Keratinocyte (primary cell): ENCODE measurements at regions not wholly inside any gene's neighbourhood (a gene's known extent, or its start where the extent isn't known, plus 50 kb on each side); places are given as distances from the start of the nearest gene placed in this dataset.

Experiments used
- DNase-seq: peaks from one replicate; pipeline ENCODE4 v3.0.0-alpha.2; 2011; ENCODE audit warnings: low read depth, missing footprints, low spot score
- FAIRE-seq: peaks from 2 replicates; lab custom pipeline; 2011; peaks lifted over from hg19 to GRCh38; lab: Jason Lieb, UNC
- H2AFZ ChIP-seq: 2 replicates; pipeline ENCODE4 v1.6.0; 2012; ENCODE audit warnings: low read length, control low read depth, inconsistent platforms; ENCODE audit not compliant: control insufficient read depth
- H3K27ac ChIP-seq: 2 replicates; pipeline ENCODE4 v1.5.1; 2011; ENCODE audit warnings: low read length; ENCODE audit not compliant: control insufficient read depth, insufficient read depth
- H3K27me3 ChIP-seq: 3 replicates; pipeline ENCODE4 v1.6.0; 2011; ENCODE audit warnings: low read length; ENCODE audit not compliant: control insufficient read depth, insufficient read depth; ENCODE audit errors: extremely low read depth
- H3K36me3 ChIP-seq, 2 experiments: 2 replicates in 1 of 2; 3 replicates in 1 of 2; pipeline ENCODE4 v1.5.1; 2011; ENCODE audit warnings: low read length in 2 of 2, mild to moderate bottlenecking in 1 of 2; ENCODE audit not compliant: control insufficient read depth in 2 of 2, insufficient read depth in 2 of 2; ENCODE audit errors: extremely low read depth in 1 of 2
- H3K4me1 ChIP-seq: 3 replicates; pipeline ENCODE4 v1.5.1; 2011; ENCODE audit warnings: low read length; ENCODE audit not compliant: control insufficient read depth, insufficient read depth; ENCODE audit errors: extremely low read depth
- H3K4me2 ChIP-seq: 3 replicates; pipeline ENCODE4 v1.6.0; 2011; ENCODE audit warnings: low read depth, low read length; ENCODE audit not compliant: control insufficient read depth, insufficient read depth; ENCODE audit errors: extremely low read depth
- H3K4me3 ChIP-seq, 3 experiments: fragments of 200-600 bp in 1 of 3; sonication (generic) in 1 of 3; 2 replicates in 2 of 3; 3 replicates in 1 of 3; pipeline ENCODE4 v1.5.1; 2011 to 2016; ENCODE audit warnings: low read length in 3 of 3, mild to moderate bottlenecking in 3 of 3, control low read depth in 2 of 3, inconsistent platforms in 1 of 3, low read depth in 1 of 3, mixed read lengths in 1 of 3, mixed run types in 1 of 3, moderate library complexity in 1 of 3; ENCODE audit not compliant: control insufficient read depth in 2 of 3, insufficient read depth in 2 of 3; ENCODE audit errors: extremely low read depth in 1 of 3
- H3K79me2 ChIP-seq: 2 replicates; pipeline ENCODE4 v1.6.0; 2012; ENCODE audit warnings: low read length; ENCODE audit not compliant: control insufficient read depth, insufficient read depth
- H3K9ac ChIP-seq: 3 replicates; pipeline ENCODE4 v1.6.0; 2011; ENCODE audit warnings: low read length; ENCODE audit not compliant: control insufficient read depth, insufficient read depth; ENCODE audit errors: extremely low read depth
- H3K9me1 ChIP-seq: 3 replicates; pipeline ENCODE4 v1.6.0; 2011; ENCODE audit warnings: low read length; ENCODE audit not compliant: control insufficient read depth, insufficient read depth; ENCODE audit errors: extremely low read depth
- H3K9me3 ChIP-seq: 2 replicates; pipeline ENCODE4 v1.5.1; 2012; ENCODE audit warnings: low read depth, low read length; ENCODE audit not compliant: control insufficient read depth
- H4K20me1 ChIP-seq: 3 replicates; pipeline ENCODE4 v1.6.0; 2011; ENCODE audit warnings: low read length; ENCODE audit not compliant: control insufficient read depth, insufficient read depth; ENCODE audit errors: extremely low read depth
- EZH2 ChIP-seq: IDR thresholded peaks from one replicate; pipeline ENCODE4 v1.6.1; 2012; ENCODE audit warnings: inconsistent platforms, mild to moderate bottlenecking, low read length, moderate library complexity
- dilution Hi-C: fragments of 300-500 bp; cut with MboI; formaldehyde crosslinking; loops from one replicate; pipeline ENCODE4 v1.7.0; 2020; ENCODE audit warnings: low sequenced_read_pairs; ENCODE audit not compliant: extremely low pct_ligation_motif_present
- TF ChIP-seq, protein P1 (sequence below), 3 experiments: IDR thresholded peaks in 1 of 3; conservative IDR thresholded peaks in 1 of 3; optimal IDR thresholded peaks in 1 of 3; 2 replicates in 2 of 3; 3 replicates in 1 of 3; pipeline versions ENCODE3 to v1.5.1; 2011; ENCODE audit warnings: low read length in 3 of 3, mild to moderate bottlenecking in 3 of 3, moderate library complexity in 2 of 3, control low read depth in 1 of 3, inconsistent platforms in 1 of 3; ENCODE audit not compliant: insufficient read depth in 2 of 3; ENCODE audit errors: extremely low read depth in 1 of 3

DNA sequence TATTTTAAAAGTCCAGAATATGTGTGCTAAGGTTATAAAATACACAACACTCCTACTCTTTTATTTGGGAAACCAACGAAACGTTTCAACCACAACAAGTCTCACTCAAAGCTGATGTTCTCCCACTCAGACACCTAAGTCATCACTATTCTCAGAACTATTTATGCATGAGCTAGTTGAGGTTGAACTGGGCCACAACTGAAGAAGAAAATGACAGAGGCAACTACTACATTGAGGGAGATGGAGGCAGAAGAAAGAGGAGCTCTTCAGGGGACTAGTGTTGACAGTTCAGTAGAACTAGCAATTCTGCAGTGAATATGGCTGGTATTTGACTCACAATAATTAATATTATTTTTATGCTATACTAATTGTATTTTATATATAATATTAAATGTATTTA, 198.2 kb downstream of the SEC16B start:
- Histone ChIP-seq H2AFZ (no peak overlapping the region), H3K4me3 (no peak overlapping the region), H3K27ac (no peak overlapping the region), H3K9me3 (peaks cover 6% of the 10 kb centered on the region), H3K4me2 (no peak overlapping the region), H3K79me2 (no peaks in the 10 kb centered on the region), H3K4me1 (no peaks in the 10 kb centered on the region), H3K9ac (no peak overlapping the region), H3K9me1 (no peaks in the 10 kb centered on the region), H4K20me1 (no peaks in the 10 kb centered on the region), H3K27me3 (no peaks in the 10 kb centered on the region), H3K36me3 (no peaks in the 10 kb centered on the region)
- no peak for DNase-seq
- TF ChIP-seq, protein P1, sequence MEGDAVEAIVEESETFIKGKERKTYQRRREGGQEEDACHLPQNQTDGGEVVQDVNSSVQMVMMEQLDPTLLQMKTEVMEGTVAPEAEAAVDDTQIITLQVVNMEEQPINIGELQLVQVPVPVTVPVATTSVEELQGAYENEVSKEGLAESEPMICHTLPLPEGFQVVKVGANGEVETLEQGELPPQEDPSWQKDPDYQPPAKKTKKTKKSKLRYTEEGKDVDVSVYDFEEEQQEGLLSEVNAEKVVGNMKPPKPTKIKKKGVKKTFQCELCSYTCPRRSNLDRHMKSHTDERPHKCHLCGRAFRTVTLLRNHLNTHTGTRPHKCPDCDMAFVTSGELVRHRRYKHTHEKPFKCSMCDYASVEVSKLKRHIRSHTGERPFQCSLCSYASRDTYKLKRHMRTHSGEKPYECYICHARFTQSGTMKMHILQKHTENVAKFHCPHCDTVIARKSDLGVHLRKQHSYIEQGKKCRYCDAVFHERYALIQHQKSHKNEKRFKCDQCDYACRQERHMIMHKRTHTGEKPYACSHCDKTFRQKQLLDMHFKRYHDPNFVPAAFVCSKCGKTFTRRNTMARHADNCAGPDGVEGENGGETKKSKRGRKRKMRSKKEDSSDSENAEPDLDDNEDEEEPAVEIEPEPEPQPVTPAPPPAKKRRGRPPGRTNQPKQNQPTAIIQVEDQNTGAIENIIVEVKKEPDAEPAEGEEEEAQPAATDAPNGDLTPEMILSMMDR (optimal IDR thresholded peaks at IDR 0.05 in 1 of 3, IDR thresholded peaks at IDR 0.05 in 1 of 3, conservative IDR thresholded peaks at IDR 0.05 in 1 of 3; ENCODE audit: extremely low read depth in 1 of 3, insufficient read depth in 2 of 3, low read length in 3 of 3), result no peak
- TF ChIP-seq EZH2, result no peak
- dilution Hi-C loops, result no loop called here
- FAIRE-seq, result no peak

DNA sequence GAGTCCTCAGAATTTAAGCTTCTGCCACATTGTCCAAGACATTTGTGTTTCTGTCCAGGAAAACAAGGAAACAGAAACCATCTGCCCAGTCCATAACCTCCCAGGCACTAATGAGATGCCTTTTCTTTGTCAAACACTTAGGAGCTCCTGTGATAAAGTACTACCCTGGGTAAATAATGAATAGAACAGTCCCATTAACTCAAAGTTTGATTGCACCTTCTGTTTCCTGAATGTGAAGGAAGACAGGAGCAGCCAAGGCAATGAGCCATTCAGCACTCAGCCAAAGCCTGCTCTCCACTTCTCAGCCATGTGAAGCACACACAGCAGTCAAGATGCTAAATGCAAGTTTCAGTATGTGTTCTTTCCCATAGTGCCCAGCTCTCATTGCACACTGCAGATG, 199.8 kb downstream of the SEC16B start:
- H3K4me2 ChIP-seq, result no peak overlapping the region
- no peaks in the 10 kb centered on the region for H3K9me1 ChIP-seq
- FAIRE-seq (no peak), DNase-seq (no peak)
- TF ChIP-seq, protein P1 (optimal IDR thresholded peaks at IDR 0.05 in 1 of 3, IDR thresholded peaks at IDR 0.05 in 1 of 3, conservative IDR thresholded peaks at IDR 0.05 in 1 of 3; ENCODE audit: extremely low read depth in 1 of 3, insufficient read depth in 2 of 3, low read length in 3 of 3), result no peak
- TF ChIP-seq EZH2, result no peak
- H3K4me3 ChIP-seq, result no peak overlapping the region
- H3K79me2 ChIP-seq, result no peaks in the 10 kb centered on the region
- H3K4me1 ChIP-seq, result no peaks in the 10 kb centered on the region
- H3K36me3 ChIP-seq, result no peaks in the 10 kb centered on the region
- H3K27me3 ChIP-seq, result no peaks in the 10 kb centered on the region
- dilution Hi-C loops, result no loop called here
- H2AFZ ChIP-seq, result no peak overlapping the region
- H3K27ac ChIP-seq, result no peak overlapping the region
- H3K9ac ChIP-seq, result no peak overlapping the region
- no peaks in the 10 kb centered on the region for H4K20me1 ChIP-seq
- peaks cover 6% of the 10 kb centered on the region for H3K9me3 ChIP-seq
